Fibroblast of skin of left quadriceps (primary cell): ENCODE measurements at regions not wholly inside any gene's neighbourhood (a gene's known extent, or its start where the extent isn't known, plus 50 kb on each side); places are given as distances from the start of the nearest gene placed in this dataset.
"Not testable (repeated sequence)": the region's sequence is repeated elsewhere in the genome, so short reads cannot be mapped to it uniquely, and the experiment has no call there.

Experiments used
- DNase-seq, 2 experiments: peaks; one replicate each; pipeline ENCODE4 v3.0.0-alpha.2; 2013; ENCODE audit warnings: low read depth in 2 of 2

DNA sequence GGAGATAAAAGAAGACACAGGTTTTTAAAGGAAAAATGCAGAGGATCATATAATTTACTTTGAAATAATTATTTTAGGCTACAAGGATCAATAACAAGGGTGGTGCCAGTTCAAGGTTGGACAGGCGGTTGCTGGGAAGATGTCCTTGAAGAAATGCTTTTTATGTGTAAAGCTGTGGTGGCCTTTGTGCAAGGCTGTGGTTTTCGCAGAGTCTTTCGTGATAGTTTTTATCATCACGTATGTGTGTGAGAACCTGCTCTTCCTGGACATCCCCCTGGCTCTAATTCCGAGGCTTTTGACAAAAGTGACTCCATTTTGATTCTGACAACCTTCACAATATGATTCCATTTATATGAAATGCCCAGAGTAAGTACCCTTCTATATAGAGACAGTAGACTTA lies 85.8 kb upstream of the COG2 start:
- no peak for DNase-seq

DNA sequence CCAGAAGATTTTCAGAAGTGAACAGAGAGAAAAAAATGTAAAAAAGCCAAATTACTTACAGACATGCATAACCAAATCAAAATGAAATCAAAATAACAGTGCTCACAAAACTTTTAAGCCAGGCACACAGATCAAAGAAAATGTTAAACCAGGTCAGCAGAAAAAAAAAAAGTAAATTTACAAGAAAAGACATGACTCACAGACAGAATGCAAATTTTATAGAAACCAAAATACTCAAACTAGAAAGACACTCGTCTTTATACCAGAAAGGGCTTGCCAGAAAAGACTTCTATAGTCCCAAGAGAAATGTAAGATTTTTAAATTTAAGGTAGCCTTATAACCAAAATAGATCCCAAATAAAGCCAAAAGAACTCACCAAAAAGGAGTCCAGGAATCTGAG lies 86.5 kb upstream of the COG2 start:
- DNase-seq, result no peak

DNA sequence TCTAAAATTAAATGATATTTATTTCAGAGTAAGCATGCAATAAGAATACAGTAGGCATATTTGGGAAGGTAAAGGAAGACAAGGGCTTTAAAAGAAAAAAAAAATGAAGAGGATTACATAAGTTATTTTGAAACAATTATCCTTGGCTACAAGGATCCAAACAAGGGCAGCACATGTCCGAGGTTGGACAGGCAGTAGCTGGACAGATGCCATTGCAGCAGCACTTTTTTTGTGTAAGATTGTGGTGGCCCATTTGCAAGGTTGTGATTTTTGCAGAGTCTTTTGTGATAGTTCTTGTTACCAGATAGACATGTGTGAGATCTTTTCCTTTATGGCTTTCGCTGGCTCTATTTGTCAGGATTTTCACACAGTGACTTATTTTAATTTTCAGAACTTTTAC lies 89.4 kb upstream of the COG2 start:
- no peak for DNase-seq

DNA sequence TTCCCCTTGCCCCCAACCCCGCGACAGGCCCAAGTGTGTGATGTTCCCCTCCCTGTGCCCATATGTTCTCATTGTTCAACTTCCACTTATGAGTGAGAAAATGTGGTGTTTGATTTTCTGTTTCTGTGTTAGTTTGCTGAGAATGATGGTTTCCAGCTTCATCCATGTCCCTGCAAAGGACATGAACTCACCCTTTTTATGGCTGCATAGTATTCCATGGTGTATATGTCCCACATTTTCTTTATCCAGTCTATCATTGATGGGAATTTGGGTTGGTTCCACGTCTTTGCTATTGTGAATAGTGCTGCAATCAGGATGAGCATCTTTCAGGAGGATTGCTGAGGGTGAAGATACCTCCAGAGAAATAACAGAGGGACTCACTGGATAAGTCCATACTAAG lies 91.3 kb upstream of the COG2 start:
- DNase-seq, result not testable (repeated sequence)

DNA sequence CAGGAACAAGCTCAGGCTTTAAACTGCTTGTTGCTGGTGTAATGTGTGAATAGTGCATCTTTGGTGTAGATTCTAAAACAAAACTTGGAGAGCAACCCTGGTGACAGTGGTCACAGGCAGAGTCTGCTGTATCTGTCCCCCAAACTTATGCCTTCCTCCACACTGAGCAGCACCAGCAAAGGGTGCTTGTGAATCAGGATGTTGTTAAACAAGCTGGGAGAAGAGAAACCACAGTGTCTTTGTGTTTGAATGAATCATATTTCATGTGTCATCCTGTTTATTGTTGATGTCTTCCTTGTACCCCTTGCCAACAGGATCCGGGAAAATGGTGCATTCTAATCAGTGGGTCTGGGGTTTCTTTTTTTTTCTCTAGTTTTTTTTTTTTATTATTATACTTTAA lies 91.9 kb upstream of the COG2 start:
- DNase-seq, result no peak

DNA sequence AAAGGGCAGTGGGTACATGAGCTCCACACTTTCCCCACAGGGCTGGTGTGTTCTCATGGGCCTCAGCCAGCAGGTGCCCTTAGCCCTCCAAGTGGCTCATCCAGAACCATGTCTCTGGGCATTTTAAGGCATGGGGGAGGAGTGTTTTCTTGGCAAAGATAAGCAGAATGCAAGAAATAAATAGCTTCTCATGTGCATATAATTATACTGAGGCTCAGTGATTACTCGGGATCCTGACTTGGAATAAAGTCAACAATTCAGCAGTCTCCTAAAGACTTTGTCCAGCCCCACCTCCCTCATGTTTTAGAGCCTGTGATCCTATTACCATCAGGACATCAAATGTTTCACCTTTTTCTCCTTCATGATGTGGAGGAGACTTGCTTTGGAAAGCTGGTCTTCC lies 92.7 kb upstream of the COG2 start:
- DNase-seq, result no peak

DNA sequence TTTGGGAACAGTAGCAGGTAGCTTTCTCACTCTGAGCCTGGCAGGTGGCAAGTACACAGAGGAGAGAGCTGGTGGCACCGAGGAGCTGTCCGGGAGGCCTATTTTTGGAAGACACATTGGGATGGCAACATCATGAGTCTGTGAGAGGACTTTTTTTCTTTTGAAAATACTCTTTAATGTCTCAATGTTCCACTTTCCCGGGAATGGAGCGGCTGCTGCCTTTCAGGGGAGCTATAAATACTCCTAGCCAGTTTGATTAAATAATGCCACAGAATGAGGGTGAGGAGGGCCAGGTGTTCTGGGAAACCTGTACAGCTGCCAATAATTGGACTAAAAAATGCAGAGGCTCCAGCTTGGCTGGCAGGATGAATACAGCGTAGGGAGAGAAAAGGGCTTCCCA lies 93.3 kb upstream of the COG2 start:
- no peak for DNase-seq

DNA sequence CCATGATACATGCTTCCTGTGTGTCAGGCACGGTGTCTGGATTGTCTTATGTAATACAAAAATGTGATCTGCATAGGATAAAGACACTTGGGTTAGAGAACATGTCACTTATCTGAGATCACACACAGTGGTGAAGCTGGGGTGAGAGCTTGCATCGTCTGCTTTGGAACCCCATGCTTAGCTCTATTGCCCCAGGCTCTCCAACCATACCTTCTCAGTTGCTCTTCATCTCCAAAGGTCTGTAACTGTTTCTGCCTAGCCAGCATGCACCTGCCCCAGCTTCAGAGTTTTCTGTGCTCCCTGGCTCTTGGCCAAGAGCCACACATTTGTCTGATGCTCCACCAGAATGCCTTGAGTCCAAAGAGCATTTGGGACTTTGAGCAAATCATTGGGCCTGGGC lies 93.9 kb upstream of the COG2 start:
- no peak for DNase-seq

DNA sequence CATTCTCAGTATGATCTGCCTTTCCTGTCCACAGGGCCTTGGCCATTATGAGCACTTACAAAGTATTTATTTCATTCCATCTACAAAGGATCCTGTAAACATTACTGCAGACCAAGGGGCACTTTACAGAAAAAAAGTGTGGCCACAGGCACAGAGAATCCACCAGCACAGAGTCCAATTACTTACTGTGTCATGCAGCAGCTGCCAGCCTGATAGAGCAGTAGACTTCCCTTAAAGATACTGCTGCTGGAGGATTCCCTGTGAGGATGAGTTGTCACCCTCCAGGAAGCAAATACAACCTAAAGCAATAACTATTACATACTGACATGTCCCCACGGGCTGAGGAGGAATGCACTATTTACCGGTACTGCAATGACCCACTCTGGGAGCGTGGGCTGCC lies 97.1 kb upstream of the COG2 start:
- no peak for DNase-seq

DNA sequence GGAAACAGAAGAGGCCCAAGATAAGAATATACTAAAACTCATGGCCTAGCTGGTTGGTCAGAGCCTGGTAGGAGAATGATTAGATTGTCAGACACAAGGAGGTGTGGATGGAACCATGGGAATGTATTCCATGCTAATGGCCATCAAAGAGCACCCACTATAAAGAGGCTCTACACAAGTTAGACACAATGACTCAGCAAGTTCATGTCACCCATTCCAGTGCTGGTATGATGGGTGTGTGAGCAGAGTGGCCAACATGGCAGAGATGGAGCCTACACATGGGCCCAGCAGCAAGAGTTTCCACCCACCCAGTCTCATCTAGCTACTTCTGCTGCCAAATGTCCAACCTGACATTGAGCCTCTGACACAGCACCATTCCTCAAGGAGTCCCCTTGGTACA lies 97.5 kb upstream of the COG2 start:
- DNase-seq, result no peak

DNA sequence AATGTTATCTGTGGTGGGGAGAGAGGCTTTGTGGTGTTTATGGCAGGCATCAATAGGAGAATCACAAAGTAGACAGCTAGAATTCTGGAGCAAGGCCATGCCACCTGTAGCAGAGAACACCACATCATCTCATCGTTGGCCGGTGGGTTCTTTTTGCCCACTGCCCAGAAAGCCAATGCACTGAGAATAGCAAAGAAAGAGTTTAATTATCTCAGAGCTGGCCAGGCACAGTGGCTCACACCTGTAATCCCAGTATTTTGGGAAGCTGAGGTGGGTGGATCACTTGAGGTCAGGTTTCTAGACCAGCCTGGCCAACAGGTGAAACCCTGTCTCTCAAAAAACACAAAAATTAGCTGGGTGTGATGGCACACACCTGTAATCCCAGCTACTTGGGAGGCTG lies 99.2 kb upstream of the COG2 start:
- no peak for DNase-seq

DNA sequence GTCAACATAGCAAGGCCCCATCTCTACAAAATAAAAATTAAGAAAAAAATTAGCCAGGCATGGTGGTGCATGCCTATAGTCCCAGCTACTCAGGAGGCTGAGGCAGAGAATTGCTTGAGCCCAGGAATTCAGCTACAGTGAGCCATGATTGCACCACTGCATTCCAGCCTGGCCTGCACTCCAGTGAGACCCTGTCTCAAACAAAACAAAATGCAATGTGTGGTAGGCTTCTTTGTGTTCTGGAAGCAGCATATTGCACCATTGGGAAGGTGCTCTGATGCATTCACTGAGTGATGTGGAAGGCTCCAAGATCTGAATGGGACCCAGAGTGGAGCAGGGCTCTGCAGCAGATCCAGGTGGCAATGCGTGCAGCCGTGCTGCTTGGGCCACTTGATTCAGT lies 99.6 kb upstream of the COG2 start:
- no peak for DNase-seq

DNA sequence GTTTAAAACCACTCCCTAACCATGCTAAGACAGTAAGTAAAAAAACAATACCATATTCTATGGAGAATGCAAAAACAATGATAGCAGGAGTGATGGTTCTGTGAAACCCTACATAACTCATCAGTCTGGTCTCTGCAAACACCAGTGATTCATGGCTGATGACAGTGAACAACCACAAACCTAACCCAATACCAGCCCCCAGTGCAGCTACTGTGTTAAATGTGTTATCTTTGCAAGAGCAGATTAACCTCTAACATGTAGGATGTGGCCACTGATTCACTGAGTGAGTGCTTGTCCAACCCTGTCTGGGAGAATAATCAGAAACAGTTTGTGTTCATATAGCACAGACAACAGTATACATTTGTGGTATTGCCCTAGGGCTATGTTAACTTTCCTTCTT lies 100.2 kb upstream of the COG2 start:
- DNase-seq, result peak; percentile 22 to 29

DNA sequence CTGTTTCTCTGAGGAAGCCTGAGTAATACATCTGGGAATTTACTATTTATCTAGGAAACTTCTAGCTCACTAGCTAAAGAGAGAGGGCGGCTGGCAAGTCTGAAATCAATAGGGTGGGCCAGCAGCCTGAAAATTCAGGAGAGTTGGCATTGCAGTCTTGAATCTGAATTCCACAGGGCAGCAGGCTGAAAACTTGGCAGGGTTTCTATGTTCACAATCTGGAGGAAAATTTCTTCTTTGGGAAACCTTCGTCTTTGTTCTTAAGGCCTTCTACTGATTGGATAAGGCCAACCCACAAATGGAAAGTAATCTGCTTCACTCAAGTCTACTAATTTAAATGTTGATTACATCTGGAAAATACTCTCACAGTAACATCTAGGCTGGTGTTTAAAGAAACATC lies 101.0 kb upstream of the COG2 start:
- DNase-seq, result no peak

DNA sequence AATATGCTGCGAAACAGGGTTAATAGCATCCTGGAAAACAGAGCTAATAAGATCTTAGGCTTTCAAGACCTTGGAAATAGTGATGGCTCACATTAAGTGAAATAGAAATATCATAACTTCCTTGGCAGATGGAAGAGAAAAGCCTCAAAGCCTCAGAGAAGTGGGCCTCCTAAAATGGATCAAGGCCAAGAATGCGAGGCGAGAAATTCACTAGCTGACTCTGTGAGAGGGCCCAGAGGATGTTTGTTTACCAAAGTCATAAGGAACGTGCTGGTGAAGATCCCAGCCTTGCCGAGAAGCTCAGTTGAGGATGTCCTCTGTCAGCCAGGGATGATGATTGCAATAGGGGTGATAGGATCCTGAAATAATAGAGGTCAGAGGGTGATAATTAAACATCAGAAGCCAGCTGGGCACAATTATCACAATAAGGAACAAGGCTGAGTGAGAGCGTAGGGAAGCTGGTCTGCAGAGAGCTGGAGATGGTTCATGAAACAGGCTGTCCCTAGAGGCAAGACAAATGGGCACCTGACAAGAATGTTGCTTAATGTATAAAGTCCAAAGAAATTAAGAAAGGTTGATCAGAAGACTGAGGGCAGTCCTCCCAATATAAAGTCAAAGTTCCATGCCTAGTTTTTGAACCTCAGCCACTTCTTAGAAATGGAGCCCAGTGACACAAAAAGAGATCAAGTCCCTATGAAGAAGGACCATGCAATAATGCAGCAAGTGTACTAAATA lies 101.7 kb upstream of the COG2 start:
- no peak for DNase-seq

DNA sequence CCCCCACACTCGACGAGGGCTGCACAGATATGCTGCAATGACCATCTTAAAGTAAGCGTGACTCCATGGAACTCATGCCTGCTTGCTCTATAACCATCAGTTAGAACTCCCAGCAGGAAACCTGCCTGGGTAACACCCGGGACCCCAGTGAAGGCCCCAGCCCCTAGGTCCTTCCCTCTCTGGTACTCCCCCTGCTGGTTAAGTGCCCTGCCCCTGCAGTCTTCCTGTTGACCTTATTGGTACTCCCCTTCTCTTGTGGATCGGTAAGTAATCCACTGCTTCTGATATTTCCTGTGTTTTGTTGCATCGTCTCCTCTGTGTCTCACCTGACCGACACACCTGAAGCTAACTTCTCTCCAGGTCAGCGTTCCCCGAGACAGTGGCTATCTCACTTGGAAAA lies 104.8 kb upstream of the COG2 start:
- DNase-seq, result no peak

DNA sequence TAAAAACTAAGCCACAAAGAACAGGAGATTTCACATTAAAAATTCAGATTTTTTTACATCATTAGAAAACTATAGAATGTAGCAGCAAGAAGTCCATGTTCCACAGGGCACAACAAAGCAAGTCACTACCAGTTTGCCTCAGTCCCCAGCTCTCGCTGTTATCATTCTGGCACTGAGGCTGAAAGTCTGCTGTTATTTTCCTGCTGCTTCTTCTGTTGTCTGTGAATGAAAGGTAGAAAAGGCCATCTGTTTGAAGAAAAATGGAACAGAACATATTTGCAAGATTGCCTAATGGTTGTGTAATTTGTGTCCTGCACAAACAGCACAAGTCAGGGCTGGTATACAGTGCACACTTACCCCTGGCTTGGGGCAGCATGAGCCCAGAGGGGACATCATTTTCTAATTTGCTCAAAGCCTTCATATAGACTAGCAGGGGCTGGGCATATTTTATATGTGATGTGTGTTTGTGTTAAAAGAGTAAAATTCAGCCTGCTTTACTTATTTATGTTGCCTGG lies 105.6 kb upstream of the COG2 start:
- DNase-seq, result no peak

DNA sequence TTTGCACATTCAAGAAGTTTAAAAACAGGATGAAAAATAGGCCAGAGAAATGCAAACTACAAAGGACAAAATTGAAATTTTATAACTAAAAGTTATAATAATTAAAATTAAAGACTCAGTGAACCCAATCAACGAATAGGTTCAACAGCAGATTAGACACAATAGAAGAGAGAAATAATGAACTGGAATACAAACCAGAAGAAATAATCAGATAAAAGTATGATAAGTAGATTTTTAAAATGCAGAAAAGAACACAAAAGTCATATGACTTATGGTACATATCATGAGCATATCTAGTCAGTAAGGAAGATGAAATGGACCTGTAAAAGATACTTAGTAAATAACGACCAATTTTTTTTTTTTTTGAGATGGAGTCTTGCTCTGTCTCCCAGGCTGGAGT lies 108.1 kb upstream of the COG2 start:
- DNase-seq, result no peak

DNA sequence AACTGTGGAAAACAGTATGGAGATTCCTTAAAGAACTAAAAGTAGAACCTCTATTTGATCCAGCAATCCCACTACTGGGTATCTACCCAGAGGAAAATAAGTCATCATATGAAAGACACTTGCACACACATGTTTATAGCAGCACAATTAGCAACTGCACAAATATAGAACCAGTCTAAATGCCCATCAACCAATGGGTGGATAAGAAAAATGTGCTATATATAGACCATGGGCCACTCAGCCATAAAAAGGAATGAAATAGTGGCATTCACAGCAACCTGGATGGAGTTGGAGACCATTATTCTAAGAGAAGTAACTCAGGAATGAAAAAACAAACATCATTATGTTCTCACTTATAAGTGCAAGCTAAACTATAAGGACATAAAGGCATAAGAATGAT lies 105.0 kb upstream of the PGBD5 start:
- DNase-seq, result no peak

DNA sequence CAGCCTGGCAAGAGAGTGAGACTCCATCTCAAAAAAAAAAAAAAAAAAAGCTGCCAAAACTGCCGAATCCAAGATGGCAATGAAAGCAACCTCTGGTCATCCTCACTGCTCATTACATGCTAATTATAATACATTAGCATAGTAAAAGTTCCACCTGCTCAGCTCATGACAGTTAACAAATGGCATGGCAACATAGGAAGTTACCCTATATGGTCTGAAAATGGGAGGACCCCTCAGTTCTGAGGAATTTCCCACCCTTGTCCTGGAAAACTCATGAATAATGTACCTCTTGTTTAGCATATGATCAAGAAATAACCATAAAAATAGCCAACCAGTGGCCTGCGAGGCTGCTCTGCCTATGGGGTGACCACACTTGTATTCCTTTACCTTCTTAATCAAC lies 93.1 kb upstream of the PGBD5 start:
- no peak for DNase-seq

DNA sequence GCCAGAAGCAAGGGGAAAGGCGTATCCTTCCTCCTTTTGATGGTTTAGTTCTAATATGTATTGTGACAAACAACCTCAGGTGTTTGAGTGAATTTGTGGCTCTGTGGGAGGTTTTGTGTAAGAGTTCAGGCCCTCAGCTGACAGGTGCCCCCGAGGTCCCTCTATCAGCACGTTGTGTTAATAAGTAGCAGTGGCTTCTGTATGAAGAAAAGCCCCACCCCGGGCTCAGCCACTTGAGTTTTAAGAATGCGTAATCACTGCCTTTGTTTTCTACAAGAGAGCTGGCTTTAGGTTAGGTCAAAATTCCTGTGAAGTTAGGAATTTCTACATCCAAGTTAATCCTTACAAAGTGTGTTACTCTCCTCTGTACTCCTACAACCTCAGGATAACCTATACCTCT lies 92.4 kb upstream of the PGBD5 start:
- no peak for DNase-seq

DNA sequence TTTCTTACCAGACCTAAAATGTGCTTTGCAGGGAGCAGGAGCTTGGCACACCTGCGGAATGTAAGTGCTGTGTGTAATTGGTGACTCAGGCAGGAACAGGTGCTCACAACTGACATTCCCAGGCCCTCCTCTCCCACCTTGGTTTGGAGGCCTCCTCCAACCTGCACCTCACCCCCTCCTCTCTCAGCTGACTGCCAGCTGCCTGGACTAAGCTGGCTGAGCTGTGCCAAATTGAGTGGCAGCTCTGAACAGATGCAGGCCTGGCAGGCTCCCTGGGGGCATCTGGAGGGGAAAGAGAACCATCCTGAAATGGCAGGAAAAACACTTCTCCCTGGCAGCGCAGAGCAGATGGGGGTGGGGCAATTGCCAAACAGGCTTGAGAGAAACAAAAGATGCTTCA lies 91.7 kb upstream of the PGBD5 start:
- DNase-seq, result no peak

DNA sequence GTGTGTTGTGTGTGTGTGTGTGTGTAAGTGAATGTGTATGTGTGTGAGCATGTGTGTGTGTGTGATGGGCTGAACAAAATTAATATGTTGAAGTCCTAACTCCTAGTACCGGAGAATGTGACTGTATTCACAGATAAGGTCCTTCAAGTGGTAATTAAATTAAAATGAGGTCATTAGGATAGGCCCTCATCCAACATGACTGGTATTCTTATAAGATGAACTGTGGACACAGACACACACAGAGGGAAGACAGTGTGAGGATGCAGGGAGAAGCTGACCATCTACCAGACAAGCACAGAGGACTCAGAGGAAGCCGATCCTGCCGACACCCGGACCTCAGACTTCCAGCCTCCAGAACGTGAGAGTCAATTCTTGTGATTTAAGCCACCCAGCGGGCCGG lies 91.2 kb upstream of the PGBD5 start:
- no peak for DNase-seq

DNA sequence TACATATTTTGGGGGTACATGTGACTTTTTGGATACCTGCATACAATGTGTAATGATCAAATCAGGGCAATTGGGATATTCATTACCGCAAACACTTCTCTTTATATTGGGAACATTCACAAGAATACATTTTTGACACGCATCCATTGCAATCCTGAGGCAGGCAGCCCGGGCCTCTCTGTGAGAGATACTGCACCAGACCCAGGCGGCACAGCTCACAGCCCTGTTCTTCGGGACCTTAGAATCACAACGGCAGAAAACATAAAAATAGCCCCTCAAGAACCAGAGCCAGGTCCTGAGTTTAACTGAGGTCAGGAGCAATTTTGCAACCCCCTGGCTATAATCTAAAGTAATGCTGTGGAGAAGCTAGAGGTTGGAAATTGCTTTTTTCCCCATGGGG lies 90.8 kb upstream of the PGBD5 start:
- DNase-seq, result no peak
